ENCODE measurements at regions not wholly inside any gene's neighbourhood (a gene's known extent, or its start where the extent isn't known, plus 50 kb on each side); places are given as distances from the start of the nearest gene placed in this dataset.

DNA sequence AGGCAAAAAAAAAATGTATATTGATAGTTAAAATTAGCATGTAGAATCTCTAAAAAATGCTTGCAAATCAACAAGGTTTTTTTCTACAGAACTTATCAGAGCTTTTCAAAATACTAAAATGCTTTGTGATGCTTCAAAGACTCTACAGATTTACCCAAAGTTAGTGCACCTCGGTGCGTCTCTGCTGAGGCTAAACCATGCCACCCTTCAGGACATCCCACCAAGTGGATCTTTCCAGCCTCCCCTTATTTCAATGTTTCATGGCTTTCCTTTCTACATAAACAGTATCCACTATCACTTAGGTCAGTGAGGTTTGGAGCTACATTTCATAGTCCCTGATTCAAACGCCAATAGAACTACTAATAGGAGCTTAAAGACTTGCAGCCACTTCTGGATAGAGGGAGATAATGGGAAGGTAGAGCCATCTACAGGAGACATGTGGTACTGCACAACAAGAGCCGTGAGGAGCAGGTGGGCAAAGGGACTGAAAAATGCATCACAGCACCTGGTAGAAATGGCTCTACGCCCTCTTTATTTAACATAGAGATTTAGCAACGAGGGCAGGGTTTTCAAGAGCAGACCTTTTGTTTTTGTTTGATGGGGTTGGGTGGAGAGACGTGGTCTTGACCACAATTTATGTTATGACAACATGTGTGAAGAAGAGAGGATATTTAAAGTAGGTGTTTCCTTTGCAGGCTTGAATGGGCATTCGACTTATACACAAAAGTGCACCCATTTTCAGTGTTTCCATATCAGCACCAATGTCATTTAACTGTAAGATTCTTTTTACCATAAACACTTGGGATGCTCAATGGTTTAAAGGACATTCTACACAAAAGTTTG, 56.1 kb upstream of the SLC35G4 start:
- FAIRE-seq: peak; percentile 83

DNA sequence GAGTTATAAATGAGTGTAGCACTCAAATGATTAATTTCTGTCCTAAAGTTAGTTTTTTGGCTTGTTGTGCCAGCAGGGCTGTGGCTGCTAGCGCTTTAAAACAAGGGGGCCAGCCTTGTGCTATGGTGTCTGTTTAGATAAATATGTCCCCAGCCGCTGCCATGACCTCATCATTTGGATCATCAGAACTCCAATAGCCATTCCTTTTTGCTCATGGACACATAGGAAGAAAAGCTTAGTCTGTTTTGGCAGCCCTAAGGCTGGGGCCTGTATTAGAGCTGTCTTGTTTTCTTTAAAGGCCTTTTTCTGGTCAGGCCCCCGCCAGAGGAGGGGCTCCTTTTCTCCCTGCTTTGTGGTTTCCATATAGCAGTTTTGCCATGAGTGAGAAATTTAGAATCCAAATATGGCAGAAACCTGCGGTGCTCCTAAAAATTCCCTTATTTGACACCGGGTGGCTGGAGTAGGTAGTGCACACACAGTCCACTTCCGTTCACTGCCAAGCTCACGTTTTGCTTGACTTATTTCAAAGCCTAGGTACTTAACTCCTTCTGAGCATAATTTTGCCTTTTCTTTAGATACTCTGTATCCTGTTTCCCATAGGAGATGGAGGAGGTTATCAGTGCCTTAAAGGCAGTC, 60.4 kb upstream of the SLC35G4 start:
- no peak for FAIRE-seq

DNA sequence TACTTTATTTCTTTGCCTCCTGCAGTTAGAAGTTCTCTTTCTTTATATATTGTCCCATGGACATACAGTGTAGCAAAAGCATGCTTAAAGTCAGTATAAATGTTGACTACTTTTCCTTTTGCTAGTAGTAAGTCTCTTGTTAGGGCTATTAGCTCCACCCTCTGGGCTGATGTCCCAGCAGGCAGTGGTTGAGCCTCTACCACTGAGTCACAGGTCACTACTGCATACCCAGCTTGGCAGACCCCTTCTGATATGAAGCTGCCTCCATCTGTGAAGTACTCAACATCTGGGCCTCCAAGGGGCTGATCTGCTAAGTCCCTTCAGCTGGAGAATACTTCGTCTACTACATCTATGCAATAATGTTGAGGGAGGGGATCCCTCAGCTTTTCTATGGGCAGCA, 61.0 kb upstream of the SLC35G4 start:
- no peak for FAIRE-seq

DNA sequence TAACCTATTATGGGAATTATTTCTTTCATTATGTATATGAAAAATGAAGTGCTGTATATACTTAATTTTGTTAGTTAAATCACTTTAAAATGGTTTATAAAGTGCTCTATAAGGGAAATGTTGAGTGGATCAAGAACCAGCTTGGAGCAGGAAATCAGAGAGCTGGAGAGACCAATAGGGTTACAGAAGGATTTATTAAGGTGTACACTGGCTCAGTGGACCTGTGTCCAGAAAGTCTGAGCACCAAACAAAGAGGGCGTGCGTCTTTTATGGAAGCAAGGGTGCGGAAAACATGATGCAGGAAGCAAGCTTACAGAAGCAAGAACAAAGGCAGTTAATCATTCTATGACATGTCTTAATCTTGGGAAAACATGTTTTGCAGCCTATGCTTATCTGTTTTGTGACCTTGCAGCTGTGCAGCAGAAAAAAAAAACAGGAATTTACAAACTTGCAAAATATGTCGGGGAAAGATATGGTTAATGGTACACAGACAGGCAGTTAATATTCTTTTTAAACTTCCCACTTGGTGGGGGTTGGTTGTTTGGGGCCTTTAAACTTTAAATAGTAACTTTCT, 65.2 kb upstream of the SLC35G4 start:
- no peak for FAIRE-seq

DNA sequence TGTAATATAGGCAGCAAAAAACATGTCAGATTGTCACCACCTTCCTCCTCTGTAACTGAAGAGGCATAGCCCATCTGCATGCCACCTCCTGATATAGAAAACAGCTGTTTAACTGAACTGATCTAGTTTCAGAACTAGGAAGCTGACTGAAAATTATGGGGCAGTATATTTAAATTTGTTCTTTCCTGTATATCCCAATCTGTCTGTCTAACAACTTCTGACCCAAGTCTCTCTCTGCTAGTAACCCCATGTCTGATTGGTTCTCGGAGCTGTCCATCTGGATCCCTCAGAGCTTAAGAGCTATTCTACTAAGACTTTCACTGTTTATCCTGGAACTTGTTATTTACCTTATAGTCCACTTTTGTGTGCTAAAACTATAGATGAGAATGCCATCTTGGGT, 68.2 kb upstream of the SLC35G4 start:
- FAIRE-seq: no peak

DNA sequence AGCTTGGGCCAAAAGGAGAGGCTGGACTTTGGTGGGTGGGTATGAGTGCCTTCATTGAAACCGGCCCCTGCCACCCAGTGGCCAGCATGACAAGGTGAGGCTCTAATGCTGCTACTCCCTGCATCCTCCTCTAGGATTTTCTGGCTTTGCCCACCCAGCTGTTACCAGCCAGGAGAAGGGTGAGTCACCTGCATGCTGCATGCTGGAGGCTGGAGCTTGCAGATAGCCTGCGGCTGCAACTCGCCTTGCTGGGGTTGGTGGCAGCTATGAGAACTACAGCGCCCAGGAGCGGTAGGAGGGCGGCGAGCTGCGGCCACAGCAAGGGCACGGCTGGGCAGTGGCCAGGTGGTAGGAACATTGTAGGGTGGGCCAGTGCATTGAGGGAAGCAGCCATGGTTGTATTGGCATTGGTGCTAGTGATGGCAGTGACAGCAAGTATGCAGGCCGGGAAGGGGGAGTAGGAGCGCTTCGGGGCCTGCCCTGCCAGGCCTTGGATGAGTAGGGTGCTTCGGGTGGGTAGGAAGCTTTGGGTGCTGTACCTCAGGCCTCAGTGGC, 75.4 kb upstream of the SLC35G4 start:
- FAIRE-seq: no peak

DNA sequence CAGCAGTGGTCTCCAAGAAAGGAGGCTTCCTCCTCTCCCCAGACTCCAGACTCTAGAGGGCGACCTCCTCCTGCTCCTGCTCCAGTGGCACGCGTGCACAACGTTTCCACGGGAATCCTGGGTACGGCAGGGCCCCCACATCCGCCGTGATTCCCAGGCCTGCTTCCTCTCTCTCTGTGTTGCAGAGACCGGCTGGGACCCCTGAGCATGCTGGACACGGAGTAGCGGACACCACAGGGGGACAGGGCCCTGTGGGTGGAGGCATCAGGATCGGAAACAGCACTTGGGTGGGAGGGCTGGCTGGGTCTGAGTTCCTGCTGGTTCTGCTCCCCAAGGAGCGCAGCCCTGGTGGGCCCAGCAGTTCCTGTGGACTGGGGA, 75.9 kb upstream of the SLC35G4 start:
- FAIRE-seq: no peak

DNA sequence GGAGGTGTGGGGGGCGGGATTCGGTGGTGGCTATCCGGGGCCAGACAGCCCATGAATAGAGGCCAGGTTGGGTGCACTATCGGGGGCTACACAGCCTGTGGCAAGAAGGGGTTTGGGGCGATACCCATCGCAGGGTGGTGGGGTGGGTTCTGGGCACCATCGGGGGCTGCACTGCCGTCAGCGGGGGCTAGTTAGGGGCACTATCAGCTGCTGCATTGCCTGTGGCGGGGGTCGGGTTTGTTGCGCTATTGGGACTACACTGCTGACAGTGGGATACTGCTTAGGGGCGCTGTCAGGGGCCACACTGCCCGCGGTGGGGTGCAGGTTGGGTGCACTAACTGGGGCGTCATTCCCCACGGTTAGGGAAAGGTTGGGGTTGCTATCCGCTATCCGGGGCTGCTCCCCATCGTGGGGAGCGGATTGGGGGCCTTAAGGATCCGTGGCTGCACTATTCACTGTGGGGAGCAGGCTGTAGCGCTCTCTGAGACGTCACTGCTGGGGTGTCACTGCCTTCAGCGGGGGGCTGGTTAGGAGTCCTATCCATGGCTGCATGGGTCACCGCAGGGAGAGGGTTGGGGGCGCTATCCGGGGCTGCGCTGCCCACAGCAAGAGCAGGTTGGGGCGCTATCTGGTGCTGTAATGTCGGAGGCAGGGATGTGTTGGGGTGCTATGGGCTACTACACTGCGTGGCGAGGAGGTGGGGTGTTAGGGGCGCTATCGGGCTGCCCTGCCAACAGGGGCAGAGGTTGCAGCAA, 76.5 kb upstream of the SLC35G4 start:
- FAIRE-seq: no peak

DNA sequence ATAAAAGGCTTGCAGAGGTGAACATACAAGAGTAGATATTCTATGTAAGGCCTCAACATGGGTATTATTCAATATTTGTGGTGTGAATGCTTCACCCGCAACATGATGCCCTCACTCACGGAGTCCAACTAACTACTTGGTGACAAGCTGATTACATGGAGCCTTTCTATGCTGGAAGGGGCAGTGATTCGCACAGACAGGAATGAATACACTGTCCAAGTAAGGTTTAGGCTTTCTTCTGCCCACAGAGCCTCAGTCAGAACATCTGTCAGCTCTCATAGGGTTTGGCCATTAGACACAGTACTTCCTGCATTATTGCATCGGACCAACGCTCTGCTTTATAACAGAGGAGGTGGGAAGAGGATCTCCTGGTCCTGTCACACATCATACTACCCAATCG, 80.3 kb upstream of the SLC35G4 start:
- no peak for FAIRE-seq

DNA sequence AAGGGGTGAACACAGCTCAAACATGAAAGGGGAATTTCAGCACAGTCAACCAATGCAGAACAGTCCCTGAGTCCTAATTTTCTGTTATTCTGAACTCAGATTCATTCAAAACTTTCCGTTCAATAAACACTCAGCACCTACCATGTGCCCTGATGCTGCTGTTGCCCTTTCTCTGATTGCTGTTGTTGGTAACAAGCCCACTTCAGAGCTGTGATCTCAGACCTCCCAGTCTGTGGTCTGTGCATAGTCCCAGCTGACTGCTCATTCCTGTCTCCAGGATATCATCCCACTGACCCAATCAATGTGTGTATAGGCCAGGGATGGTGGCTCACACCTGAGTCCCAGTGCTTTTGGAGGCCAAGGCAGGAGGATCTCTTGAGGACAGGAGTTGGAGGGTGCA, 82.7 kb upstream of the SLC35G4 start:
- no peak for FAIRE-seq

DNA sequence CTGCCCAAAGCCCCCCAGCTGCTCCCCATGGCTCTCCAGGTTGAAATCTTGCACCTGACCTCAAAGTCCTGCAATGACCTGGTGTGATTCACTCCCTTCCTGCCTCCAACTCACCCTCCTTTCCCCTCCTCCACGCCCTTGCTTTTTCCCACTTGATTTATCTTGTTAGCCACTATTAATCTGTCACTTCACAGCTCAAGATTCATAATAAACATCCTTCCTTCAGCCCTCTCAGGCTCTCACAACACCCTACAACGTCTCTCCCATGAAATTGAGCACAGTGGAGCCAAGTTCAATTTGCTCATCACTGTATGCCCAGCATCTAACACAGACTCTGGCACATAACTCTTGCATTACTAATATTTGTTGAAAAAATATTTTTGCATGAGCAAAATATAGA, 85.6 kb upstream of the SLC35G4 start:
- FAIRE-seq: no peak

DNA sequence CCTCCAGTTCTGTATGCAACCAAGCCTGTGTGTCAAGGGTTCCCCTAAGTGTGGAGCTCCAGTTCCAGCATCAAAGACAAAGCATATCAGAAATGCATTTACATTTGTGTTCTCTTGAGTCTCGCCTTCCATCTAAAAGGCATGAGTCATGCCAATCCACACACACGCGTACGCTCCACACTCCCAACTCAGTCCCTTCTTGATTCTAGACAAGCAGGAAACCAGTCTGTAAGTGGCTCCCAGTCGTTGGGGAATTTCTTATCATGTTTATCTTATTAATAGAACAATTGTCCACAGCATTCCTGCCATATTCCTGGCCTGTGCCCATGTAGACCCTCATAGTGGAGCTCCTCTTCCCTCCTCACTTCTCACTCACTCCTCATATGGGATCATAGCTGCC, 86.4 kb upstream of the SLC35G4 start:
- FAIRE-seq: no peak

DNA sequence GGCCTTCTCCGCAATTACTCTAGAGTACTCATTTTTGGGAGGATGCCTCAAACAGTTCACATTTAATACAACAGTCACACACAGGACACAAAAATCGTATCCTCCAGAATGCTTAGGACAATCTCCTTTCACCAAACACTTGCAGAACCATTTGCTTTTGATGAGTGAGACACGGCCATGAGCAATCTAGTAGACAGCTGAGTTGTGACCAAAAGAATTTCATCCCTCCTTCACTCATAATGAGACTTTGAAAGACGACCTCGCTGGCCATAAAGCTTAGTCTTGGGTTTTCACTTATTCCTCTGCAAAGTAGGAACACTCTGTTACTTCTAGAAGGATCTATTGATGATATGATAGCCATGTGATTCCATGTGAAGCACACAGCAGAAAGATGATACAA, 87.5 kb upstream of the SLC35G4 start:
- no peak for FAIRE-seq

DNA sequence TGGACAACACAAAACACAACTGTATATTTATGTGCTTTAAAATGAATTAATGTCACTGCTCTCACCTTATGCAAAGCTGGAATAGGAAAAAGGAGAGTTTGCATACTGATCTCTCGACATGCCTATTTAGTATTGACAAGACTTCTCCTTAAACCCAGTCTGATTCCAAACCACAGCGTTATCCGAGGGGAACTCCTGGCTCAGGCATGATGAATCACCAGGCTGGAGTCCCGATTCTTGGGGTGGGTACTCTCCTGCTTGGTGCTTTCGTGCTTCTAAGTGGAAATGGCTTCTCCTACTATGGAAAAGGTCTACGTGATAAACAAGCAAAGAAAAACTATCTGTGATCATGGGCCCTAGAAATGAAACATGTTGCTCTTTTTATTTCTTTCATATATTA, 88.9 kb upstream of the SLC35G4 start:
- no peak for FAIRE-seq

DNA sequence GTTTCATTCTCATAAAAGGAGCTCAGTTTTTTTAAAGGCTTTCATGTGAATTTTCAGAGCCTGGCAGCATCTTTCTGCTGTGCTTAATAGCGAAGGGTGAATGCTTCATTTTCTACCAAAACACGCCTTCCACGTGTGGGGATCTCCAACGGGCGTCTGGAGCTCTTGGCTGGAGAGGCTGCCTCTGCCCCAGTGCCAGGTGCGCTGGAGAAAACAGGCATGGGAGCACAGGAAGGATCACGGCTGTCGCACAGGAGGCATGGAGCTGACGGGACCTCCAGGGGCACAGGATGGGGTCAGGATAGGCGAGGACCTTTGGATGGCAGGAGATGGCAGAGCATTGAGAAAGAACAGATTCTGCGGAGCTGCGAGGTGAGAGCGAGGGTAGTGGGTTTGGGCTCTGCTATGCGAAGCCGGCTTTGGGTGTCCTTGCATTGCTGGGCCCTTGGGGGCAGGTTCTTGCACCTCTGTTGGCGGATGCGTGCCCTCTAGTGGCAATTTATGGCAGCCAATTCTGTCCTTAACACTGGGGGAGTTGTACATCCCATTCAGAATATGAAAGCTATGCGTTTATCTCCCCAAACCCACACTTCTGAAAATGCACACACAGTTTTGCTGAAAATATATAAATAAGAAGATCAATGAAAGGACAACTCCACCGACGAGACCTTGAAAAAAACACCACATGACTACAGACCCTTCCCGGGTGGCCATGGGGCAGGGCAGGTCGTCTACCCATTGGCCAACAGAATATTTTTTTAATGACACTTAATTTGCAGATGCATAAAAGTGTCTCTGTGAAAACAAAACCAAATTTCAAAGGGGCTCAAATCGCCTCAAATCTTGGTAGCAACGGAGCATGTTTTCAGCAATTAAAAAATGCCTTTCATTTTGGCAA, 90.4 kb upstream of the SLC35G4 start:
- FAIRE-seq: no peak

DNA sequence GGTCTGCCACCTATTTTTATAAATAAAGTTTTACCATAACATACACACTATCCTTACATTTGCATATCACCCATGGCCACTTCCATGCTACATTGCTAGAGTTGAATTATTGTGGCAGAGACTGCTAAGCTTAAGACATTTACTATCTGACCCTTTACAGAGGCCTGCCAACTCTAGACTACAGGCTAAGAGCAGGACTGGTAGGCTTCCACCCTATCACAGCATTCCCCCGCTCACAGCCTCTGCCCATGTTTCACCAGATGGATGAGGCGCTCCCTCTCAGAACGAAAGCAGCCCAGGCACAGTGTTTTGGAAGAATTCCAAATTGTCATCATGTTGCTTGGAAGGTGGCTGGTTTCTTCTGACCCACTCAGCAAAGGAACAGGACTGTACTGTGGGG, 91.7 kb upstream of the SLC35G4 start:
- no peak for FAIRE-seq

DNA sequence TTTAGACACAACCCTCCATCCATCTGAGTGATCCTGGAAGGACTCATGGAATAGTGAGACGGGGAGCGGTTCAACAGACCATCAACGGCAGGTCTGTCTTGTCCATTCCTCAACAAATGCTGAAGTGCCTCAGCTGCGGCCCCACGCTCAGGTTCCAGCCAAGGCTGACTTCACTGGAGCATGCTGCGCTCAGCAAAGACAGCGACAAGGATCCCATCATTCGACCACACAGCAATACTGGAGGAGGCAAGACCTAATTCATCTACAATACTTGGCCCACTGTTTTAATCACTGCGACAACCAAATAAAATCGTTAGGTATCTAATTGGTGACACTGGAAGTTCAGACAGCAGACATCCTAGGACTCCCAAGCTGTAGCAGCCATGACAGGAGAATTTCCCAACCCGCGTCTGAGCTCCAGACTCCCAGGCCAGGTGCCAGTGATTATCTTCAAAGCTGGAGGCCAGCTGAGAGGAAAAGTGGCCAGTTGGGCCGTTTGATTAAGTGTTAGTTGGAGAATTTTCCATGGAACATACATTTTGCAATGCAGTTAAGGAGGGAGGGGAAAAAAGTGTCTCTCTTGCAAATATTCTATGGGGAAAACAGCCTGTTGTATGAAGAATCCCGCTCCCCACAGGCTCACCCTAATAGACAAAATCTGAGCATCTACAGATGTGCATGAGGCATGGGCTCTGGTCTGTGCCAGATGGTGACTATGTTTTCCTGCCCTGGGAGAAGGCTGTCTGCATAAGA, 92.5 kb upstream of the SLC35G4 start:
- no peak for FAIRE-seq

DNA sequence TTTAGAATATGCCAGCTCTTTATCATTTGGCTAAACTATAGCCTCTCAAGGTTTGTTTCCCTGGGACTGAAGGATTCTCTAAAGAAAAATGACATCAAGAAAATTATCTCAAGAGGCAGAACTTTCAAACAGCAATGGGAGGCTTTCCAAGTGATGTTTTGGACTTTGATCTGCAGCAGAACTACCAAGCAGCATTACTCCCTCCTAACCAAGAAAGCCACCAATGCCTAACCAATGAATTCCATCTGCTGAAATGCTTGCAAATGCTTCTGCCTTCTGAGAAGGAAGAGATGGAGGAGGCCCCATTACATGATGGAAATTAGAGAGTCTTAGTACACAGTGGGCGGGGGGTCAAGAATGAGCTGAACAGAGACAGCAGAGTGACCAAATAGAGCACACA, 95.1 kb upstream of the SLC35G4 start:
- FAIRE-seq: no peak

DNA sequence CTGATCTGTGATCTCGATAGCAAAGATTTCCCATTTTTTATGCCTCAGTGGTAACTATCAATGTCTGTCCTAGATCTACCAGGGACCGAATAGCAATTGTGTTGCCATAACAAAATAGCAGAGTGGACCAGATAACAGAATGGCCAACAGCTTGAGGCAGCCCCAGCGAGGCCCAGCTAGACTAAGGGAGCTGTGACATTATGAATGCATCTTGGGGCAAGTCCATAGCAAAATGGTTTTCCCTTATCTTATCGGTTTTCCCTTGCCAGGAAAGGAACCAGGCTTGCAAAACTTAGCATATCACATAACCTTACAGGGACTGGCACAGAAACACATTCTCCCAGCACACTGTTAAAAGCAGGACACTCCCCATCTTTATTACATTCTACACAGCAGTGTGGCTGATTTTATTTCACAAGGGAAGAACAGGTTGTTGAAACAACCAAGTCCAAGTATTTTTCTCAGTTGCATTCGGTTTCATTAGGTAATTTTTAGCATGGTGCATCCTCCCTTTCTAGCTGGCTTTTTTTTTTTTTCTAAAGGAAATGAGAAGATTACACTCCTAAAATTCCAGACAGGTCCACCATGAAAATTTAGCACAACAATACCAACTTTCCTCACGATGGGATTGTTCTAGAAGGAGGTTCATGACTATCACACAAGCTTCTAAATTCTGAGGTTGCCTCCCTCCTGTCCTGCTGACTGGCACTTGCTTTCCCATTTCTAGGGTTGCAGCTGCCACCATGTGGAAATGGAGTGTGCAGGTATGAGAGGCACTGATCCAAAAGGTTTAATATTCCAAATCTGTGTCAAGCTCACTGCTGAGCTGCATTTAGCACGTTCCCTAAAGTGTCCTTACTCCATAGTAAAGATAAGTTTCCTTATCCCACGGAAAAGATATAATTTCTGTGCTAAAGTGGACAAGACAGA, 97.0 kb upstream of the SLC35G4 start:
- FAIRE-seq: no peak

DNA sequence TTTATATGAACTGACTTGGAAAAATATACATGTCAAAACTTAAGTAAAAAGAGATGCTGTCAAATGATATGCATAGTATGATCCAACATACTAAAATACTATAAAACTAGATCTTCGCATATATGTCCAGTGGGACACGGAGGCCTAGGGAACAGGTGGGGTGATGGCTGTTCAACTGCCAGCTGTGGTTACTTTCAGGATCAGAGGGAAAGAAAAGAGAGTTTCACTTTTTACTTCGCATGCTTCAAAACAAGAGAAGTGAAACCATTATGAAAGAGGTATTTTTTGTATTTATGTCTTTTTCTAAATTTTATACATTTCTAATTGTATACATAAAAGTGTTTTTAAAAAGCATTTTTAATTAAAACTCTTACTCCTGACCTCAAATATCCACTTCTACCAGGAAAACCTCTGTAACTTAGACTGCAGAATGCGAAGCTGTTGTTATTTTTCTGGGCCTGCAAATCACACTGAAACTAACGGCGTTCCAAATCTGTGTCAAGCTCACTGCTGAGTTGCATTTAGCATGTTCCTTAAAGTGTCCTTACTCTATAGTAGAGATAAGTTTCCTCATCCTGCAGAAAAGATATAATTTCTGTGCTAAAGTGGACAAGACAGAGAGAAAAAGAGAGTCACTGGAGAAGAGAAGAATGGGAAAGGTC, 97.8 kb upstream of the SLC35G4 start:
- no peak for FAIRE-seq

Measured in islet of Langerhans (tissue), 1 donor.